ENCODE measurements at regions not wholly inside any gene's neighbourhood (a gene's known extent, or its start where the extent isn't known, plus 50 kb on each side); places are given as distances from the start of the nearest gene placed in this dataset.

DNA sequence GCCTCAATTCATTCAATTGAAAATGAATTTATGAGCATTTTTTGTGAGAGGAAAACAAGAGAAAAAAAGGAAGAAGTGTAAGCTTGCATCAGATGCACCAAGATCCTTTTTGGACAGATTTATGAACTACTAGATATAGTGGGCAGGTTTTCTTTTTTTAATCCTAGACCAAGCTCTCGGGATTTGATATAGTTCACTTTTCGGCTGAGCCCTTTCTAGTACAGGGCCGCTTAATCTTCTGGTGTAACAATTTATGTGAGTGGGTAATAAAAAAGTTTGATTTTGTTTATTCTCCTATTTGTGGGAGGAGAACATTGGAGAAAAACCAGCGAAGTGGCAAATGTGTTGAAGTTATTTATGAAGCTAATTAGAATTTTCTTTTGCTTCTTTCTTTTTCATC lies 538.0 kb downstream of the UTRN start:
- DNase-seq (ENCODE audit: low read depth), result no peak

- DNase-seq (ENCODE audit: low read depth), result no peak
Observed at GRCh38 chr6:144824018-144824417, 538.9 kb downstream of the UTRN start.

- DNase-seq (ENCODE audit: low read depth), result no peak
Observed at GRCh38 chr6:144834426-144835038, 549.4 kb downstream of the UTRN start.

GRCh38 chr6:144835322-144835973 lies 550.3 kb downstream of the UTRN start:
- no peak for DNase-seq (ENCODE audit: low read depth)

- no peak for DNase-seq (ENCODE audit: low read depth)
Observed at GRCh38 chr6:144840619-144841018, 555.5 kb downstream of the UTRN start.

GRCh38 chr6:144843701-144844100 lies 558.6 kb downstream of the UTRN start:
- no peak for DNase-seq (ENCODE audit: low read depth)

GRCh38 chr6:144844596-144844995 lies 559.5 kb downstream of the UTRN start:
- no peak for DNase-seq (ENCODE audit: low read depth)

DNA sequence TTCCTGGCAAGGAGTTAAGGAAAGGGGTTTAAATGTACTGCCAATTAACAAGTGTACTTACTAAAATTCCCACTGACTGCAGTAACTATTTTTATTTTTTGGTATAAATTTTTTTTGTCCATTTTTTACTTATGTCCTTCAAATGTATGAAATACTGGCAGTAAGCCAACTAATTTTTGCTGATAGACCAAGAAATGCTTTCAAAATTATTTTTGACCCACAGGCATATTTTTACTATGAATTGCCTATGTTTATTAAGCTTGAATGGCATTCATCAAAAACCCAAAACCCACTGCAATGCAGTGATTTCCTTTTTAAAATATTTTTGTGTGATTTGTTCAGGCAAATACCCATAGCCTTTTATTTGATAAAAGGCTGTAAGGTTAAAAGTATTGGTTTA lies 560.1 kb downstream of the UTRN start:
- DNase-seq (ENCODE audit: low read depth), result no peak

DNA sequence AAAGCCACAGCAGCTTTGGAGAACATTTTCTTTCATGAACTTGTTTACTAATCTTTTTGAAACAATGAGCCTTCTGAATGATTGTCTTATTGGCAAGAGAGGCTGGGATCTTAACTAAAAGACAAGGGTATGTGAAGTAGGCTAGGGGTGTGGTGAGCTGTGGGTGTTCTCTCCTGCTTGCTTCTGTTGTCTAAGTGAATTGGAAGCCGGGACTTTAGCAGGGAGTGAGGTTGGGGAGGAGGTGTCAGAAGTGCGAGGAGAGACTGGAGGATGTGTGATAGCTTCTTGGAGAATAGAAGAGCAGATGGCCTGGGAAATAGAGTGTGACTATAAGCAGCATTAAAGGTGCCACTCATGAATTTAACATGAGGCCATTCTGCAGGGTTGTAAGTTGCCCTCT lies 562.8 kb downstream of the UTRN start:
- no peak for DNase-seq (ENCODE audit: low read depth)

DNA sequence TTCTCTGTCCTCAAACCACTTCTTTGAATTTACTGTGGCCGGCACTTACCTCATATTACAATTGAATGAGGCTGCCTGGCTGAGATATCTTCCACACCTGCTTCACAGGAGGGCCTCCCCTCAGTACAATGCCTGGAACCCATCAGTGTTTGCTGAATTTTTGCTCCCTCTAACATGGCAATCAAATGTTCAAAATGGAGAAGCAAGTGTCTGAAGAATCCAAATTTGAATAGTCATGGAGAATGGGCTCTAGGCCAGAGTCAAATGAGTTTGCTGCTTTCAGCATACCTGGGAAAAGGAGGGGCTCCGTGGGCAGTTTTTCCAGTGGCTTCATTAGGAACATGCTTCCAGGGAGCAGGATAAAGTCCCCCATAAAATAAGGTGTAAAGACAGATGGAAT lies 564.8 kb downstream of the UTRN start:
- DNase-seq (ENCODE audit: low read depth), result no peak

DNA sequence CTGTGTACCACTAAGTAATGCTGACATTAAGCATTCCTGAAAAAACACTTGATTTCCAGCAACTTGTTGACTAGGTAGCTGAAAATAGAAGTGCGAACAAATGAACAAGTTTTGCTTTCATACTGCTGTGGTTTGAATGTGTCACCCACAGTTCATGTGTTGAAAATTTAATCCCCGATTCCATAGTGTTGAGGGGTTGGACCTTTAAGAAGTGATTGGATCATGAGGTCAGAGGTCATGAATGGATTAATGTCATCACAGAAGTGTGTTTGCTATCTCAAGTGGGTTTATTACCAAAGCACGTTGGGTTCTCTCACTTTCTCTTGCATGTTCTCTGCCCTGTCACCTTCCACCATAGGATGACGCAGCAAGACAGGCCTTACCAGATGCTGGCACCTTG lies 568.5 kb downstream of the UTRN start:
- no peak for DNase-seq (ENCODE audit: low read depth)

GRCh38 chr6:144854654-144855053 lies 569.5 kb downstream of the UTRN start:
- no peak for DNase-seq (ENCODE audit: low read depth)

DNA sequence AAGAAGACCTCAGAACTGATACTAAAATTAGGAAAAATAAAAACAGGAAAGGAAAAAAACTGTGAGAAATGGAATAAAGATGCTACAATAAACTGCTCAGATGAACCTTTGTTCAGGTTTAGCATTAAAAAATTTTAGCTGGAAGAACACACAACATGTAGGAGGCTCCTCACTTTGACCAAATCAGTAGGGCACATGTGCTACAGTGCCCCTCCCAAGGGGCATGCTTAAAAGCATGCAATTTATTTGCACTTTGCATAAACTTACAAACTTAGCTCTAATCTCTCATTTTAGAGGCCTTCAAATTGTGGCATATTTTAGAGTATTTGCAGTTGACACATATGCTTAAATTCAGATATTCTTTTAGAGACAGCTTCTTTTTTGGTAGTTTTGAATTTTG lies 570.2 kb downstream of the UTRN start:
- DNase-seq (ENCODE audit: low read depth), result no peak

DNA sequence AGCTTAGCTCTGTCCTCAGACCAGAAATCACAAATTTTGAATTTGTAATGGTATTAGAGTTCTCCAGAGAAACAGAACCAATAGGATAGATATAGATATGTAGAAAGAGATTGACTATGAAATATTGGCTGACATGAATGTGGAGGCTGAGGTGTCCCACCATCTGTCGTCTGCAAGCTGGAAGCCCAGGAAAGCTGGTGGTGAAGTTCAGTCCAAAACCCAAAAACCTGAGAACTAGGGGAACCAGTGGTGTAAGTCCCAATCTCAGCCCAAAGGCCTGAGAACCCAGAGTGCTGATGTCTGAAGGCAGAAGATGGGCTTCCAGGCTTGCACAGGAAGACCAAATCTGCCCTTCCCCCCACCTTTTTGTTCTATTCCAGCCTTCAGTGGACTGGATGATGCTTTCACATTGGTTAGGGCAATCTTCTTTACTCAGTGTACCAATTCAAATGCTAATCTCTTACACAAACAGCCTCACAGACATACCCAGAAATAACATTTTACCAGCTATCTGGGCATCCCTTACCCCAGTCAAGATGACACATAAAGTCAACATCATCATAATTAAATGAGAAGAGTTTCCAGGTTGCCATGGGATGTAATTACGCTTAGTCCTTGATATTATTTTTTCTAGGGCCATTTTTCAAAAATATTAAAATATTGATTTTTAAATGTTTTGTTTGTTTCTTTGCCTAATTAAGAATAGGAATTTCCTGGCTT lies 570.8 kb downstream of the UTRN start:
- DNase-seq (ENCODE audit: low read depth), result no peak

DNA sequence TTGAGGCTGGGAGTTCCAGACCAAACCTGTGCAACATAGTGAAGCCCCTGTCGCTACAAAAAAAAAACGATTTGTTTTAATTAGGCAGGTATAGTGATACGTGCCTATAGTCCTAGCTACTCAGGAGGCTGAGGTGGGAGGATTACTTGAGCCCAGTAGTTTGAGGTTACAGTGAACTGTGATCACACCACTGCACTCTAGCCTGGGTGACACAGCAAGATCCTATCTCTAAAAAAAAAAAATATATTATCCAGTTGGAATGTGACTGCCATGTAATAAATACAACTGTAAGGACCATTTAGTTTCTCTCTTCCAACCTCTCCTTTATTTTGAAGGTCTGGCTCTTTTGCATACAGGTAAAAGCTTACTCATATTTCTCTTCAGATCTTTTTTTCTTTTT lies 571.5 kb downstream of the UTRN start:
- no peak for DNase-seq (ENCODE audit: low read depth)

GRCh38 chr6:144857086-144857485 lies 572.0 kb downstream of the UTRN start:
- no peak for DNase-seq (ENCODE audit: low read depth)

- DNase-seq (ENCODE audit: low read depth), result no peak
Observed at GRCh38 chr6:144862769-144863168, 577.6 kb downstream of the UTRN start.

DNA sequence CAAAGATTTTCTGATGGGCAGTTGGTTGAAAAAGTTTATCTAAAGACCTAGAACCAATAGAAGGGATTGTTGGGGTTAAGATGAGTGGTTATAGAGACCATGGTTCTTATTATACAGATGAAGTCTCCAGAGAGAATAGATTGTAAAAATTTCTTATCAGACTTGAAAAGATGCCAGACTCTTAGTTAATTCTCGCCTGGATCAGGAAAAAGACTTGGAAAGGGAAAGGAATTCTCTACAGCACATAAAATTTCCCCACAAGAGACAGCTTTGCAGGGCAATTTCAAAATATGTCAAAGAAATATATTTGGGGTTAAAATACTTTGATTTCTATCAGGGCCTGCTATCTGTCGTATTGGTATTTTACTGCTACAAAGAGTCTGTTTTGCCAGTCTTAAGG lies 582.6 kb downstream of the UTRN start:
- DNase-seq (ENCODE audit: low read depth), result no peak

DNA sequence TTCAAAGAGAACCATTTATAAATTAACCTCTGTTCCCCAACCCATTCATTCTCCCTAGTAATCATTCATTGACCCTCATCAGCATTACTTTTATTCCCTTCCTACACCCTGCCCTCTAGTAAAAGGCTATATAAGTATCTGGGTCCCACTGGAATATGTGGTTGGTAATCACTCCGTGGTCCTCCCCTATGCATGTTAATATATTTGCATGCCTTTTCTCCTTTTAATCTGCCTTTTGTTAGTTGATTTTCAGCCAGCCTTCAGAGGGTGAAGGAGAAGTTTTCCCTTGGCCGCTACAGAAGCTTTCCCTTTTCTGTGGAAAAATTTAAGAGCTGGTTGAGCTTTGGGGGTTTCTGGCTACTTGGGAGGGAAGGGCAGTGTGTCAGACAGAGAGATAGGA lies 585.6 kb downstream of the UTRN start:
- no peak for DNase-seq (ENCODE audit: low read depth)

- no peak for DNase-seq (ENCODE audit: low read depth)
Observed at GRCh38 chr6:144873623-144874378, 588.7 kb downstream of the UTRN start.

DNA sequence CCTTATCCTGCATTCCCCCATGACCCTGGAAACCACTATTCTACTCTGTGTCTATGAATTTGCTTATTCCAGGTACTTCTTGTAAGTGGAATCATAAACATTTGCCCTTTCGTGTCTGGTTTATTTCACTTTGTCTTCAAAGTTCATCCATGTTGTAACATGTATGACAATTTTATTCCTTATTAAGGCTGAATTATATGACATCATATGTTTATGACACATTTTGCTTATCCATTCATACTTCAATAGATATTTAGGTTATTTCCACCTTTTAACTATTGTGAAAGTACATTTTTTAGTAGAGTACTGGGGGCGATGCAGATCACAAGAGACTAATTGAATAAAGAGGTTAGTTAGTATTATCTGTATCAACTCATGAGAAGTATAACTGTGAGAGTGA lies 591.6 kb downstream of the UTRN start:
- DNase-seq (ENCODE audit: low read depth), result no peak

DNA sequence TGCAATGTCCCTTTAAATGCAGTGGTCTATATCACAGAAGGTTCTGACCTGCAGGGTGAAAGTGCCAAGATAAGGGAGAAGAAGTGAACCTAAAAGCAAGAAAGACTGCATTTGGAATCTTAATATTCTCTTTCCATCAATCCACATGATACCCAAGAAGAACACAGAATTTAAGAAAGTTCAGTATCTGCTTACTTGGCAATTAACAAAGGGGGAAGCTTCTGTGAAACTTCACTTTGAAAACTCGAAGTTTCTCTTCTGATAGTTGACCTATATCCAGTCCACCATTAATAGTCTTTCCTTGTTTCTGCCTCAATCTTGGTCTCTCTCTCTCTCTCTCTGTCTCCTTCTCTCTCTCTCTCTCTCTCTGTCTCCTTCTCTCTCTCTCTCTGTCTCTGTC lies 592.0 kb downstream of the UTRN start:
- no peak for DNase-seq (ENCODE audit: low read depth)

DNA sequence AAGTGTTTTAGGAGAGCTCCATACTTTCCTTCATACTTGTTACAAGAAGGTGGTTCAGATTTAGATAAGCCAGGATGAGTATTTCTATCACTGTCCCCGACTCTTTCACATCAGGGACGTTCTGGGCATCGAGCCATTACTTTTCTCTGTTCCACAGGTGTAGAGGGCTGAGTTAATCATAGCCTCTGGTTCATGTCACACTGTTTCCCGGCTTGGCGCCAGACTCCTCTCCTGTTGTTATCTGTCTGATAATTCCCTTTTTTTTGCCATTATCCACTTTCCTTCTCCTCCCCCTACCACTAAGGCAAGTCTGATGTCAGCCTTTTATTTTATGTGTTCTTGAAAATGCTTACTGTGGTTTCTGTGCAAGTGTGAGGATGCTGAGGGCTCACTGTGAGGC lies 593.4 kb downstream of the UTRN start:
- DNase-seq (ENCODE audit: low read depth), result no peak
